Loucy (cell line): ENCODE measurements at regions not wholly inside any gene's neighbourhood (a gene's known extent, or its start where the extent isn't known, plus 50 kb on each side); places are given as distances from the start of the nearest gene placed in this dataset.

Experiments used
- H2AFZ ChIP-seq: fragments of 200-600 bp; sonication (generic); 2 replicates; pipeline ENCODE4 v1.6.0; 2016; ENCODE audit warnings: antibody characterized with exemption, mild to moderate bottlenecking, low read length, moderate library complexity
- H3F3A ChIP-seq: fragments of 200-600 bp; 2 replicates; pipeline ENCODE4 v1.6.0; 2016; ENCODE audit warnings: antibody characterized with exemption, low read depth, mild to moderate bottlenecking
- H3K27me3 ChIP-seq: fragments of 200-600 bp; sonication (generic); 2 replicates; pipeline ENCODE4 v1.6.1; 2014; ENCODE audit warnings: low read length, mild to moderate bottlenecking; ENCODE audit not compliant: insufficient read depth, poor library complexity, severe bottlenecking
- H3K36me3 ChIP-seq: fragments of 200-600 bp; sonication (generic); 2 replicates; pipeline ENCODE4 v1.6.1; 2016; ENCODE audit warnings: low read length; ENCODE audit not compliant: insufficient read depth
- H3K4me1 ChIP-seq: fragments of 200-600 bp; sonication (generic); 2 replicates; pipeline ENCODE4 v1.5.1; 2014; ENCODE audit warnings: low read length, mild to moderate bottlenecking; ENCODE audit not compliant: insufficient read depth, poor library complexity, severe bottlenecking
- H3K4me2 ChIP-seq: fragments of 200-600 bp; sonication (generic); 2 replicates; pipeline ENCODE4 v1.6.0; 2014; ENCODE audit warnings: antibody characterized with exemption, low read length, low read depth, mild to moderate bottlenecking; ENCODE audit not compliant: poor library complexity, severe bottlenecking
- H3K4me3 ChIP-seq: fragments of 200-600 bp; sonication (generic); 2 replicates; pipeline ENCODE4 v1.5.1; 2014; ENCODE audit warnings: low read length, mild to moderate bottlenecking, mixed read lengths; ENCODE audit not compliant: poor library complexity, severe bottlenecking
- H3K79me2 ChIP-seq: fragments of 200-600 bp; sonication (generic); 2 replicates; pipeline ENCODE4 v1.6.1; 2014; ENCODE audit warnings: low read length; ENCODE audit not compliant: insufficient read depth
- H3K9ac ChIP-seq: fragments of 200-600 bp; sonication (generic); 2 replicates; pipeline ENCODE4 v1.6.0; 2014; ENCODE audit warnings: mild to moderate bottlenecking, low read depth, low read length, moderate library complexity; ENCODE audit not compliant: poor library complexity, severe bottlenecking
- H3K9me2 ChIP-seq: fragments of 200-600 bp; sonication (generic); replicated peaks from 2 replicates; pipeline ENCODE4 v1.6.1; 2016; ENCODE audit warnings: low read depth, low read length, mixed read lengths
- H3K9me3 ChIP-seq: fragments of 200-600 bp; sonication (generic); 2 replicates; pipeline ENCODE4 v1.6.1; 2014; ENCODE audit warnings: mild to moderate bottlenecking, antibody characterized with exemption, low read length, low read depth; ENCODE audit not compliant: insufficient read depth
- H4K20me1 ChIP-seq: fragments of 200-600 bp; sonication (generic); 2 replicates; pipeline ENCODE4 v1.6.0; 2014; ENCODE audit warnings: antibody characterized with exemption, low read length, mild to moderate bottlenecking; ENCODE audit not compliant: insufficient read depth, poor library complexity, severe bottlenecking
- CTCF ChIP-seq: fragments of 200-600 bp; sonication (generic); conservative IDR thresholded peaks from 2 replicates; pipeline ENCODE4 v1.5.1; 2014; ENCODE audit warnings: mild to moderate bottlenecking, antibody characterized with exemption, low read length
- EZH2phosphoT487 ChIP-seq: fragments of 200-600 bp; IDR thresholded peaks from 2 replicates; pipeline ENCODE4 v1.6.1; 2018; ENCODE audit warnings: antibody characterized with exemption, mild to moderate bottlenecking, moderate library complexity, borderline replicate concordance

GRCh38 chr2:52500561-52500960, 1267.0 kb upstream of the CHAC2 start:
- Histone ChIP-seq H3K4me2 (no peak overlapping the region), H3K9me2 (no peaks in the 10 kb centered on the region), H3K27me3 (no peaks in the 10 kb centered on the region), H3K36me3 (no peaks in the 10 kb centered on the region), H2AFZ (no peak overlapping the region), H3K9ac (no peak overlapping the region), H3K9me3 (no peaks in the 10 kb centered on the region), H3K79me2 (no peaks in the 10 kb centered on the region), H4K20me1 (no peaks in the 10 kb centered on the region), H3F3A (no peaks in the 10 kb centered on the region), H3K4me3 (no peak overlapping the region), H3K4me1 (no peaks in the 10 kb centered on the region)
- TF ChIP-seq CTCF (no peak), EZH2phosphoT487 (no peak)

- Histone ChIP-seq H3K4me1 (no peaks in the 10 kb centered on the region), H3K36me3 (no peaks in the 10 kb centered on the region), H3K9ac (no peak overlapping the region), H3K9me2 (no peaks in the 10 kb centered on the region), H3K9me3 (no peaks in the 10 kb centered on the region), H3F3A (no peaks in the 10 kb centered on the region), H4K20me1 (no peaks in the 10 kb centered on the region), H3K4me2 (no peak overlapping the region), H3K79me2 (no peaks in the 10 kb centered on the region), H3K27me3 (no peaks in the 10 kb centered on the region), H2AFZ (no peak overlapping the region), H3K4me3 (no peak overlapping the region)
- TF ChIP-seq CTCF (no peak), EZH2phosphoT487 (no peak)
Observed at GRCh38 chr2:52498077-52498750, 1269.4 kb upstream of the CHAC2 start.

- no peaks in the 10 kb centered on the region for H3K79me2 ChIP-seq
- no peaks in the 10 kb centered on the region for H3K9me2 ChIP-seq
- no peaks in the 10 kb centered on the region for H3K9me3 ChIP-seq
- H2AFZ ChIP-seq = no peak overlapping the region
- no peak overlapping the region for H3K4me3 ChIP-seq
- H3K4me1 ChIP-seq = no peaks in the 10 kb centered on the region
- no peaks in the 10 kb centered on the region for H3F3A ChIP-seq
- no peaks in the 10 kb centered on the region for H4K20me1 ChIP-seq
- H3K9ac ChIP-seq = no peak overlapping the region
- TF ChIP-seq EZH2phosphoT487 (no peak), CTCF (no peak)
- H3K27me3 ChIP-seq = no peaks in the 10 kb centered on the region
- H3K36me3 ChIP-seq = no peaks in the 10 kb centered on the region
- no peak overlapping the region for H3K4me2 ChIP-seq
Observed at GRCh38 chr2:52495816-52496215, 1271.8 kb upstream of the CHAC2 start.
